ENCODE measurements at regions not wholly inside any gene's neighbourhood (a gene's known extent, or its start where the extent isn't known, plus 50 kb on each side); places are given as distances from the start of the nearest gene placed in this dataset.

DNA sequence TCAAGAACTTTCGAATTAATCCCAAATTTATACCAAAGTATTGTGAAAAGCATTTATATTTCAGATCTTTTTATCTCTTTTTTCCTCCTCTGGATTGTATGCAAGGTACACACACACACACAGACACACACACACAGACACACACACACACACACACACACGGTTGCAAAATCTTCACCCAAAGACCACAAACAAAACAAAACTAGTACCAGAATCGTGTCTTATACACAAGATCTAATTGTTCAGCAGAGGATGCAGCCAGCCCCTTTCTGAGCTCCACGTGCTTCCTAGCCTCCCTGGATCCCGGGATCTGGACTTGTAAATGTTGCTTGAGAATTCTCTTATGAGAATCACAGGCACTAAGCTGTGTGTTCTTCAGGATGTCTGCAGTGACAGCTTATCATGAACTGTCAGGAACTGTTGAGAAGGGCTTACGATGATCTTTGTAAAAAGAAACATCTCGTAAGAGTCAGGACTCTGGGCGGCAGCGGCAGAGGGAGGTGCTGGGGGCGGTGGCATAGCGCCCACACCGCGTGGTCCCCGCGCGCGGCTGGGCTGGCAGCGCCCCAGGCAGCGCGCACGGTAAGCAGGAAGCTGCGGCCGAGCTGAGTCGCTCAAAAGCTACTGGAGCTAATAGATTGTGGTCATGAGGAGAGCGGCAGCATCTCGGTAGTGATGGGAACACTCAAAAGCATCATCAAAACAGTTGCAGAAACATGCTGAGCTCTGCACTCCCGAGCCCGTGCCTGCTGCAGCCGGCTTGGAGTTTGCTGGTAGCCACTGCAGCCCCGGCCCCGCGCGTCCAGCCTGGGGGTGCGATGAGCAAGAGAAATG, 277.6 kb downstream of the GATA3 start:
- DNase-seq (ENCODE audit: low read depth in 1 of 2, low spot score in 1 of 2) = peak in 1 of 2 experiments; percentile 10
- Histone ChIP-seq H3K27ac (replicated peaks) (no peak overlapping the region), H3K27me3 (ENCODE audit: insufficient read depth, poor library complexity, severe bottlenecking) (no peaks in the 10 kb centered on the region), H3K4me3 (replicated peaks; ENCODE audit: insufficient read depth, low read length) (no peak overlapping the region)
- TF ChIP-seq, protein P1, sequence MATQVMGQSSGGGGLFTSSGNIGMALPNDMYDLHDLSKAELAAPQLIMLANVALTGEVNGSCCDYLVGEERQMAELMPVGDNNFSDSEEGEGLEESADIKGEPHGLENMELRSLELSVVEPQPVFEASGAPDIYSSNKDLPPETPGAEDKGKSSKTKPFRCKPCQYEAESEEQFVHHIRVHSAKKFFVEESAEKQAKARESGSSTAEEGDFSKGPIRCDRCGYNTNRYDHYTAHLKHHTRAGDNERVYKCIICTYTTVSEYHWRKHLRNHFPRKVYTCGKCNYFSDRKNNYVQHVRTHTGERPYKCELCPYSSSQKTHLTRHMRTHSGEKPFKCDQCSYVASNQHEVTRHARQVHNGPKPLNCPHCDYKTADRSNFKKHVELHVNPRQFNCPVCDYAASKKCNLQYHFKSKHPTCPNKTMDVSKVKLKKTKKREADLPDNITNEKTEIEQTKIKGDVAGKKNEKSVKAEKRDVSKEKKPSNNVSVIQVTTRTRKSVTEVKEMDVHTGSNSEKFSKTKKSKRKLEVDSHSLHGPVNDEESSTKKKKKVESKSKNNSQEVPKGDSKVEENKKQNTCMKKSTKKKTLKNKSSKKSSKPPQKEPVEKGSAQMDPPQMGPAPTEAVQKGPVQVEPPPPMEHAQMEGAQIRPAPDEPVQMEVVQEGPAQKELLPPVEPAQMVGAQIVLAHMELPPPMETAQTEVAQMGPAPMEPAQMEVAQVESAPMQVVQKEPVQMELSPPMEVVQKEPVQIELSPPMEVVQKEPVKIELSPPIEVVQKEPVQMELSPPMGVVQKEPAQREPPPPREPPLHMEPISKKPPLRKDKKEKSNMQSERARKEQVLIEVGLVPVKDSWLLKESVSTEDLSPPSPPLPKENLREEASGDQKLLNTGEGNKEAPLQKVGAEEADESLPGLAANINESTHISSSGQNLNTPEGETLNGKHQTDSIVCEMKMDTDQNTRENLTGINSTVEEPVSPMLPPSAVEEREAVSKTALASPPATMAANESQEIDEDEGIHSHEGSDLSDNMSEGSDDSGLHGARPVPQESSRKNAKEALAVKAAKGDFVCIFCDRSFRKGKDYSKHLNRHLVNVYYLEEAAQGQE (IDR thresholded peaks at IDR 0.05; ENCODE audit: insufficient replicate concordance, low read depth) = no peak

DNA sequence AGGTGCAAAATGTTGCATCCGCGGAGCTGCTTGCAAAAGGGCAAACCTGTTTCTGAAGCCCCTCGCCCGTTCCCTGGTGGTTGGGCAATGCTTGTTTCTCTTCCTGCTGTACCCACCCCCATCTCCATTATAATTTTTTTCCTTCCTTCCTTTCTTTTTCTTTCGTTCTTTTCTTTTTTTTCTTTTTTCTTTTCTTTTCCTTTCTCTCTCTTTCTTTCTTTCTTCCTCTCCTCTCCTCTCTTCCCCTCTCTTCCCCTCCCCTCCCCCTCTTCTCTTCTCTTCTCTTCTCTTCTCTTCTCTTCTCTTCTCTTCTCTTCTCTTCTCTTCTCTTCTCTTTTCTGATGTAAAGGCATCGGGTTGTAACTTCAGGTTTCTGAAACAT, 278.2 kb downstream of the GATA3 start:
- Histone ChIP-seq H3K27me3 (ENCODE audit: insufficient read depth, poor library complexity, severe bottlenecking) (no peaks in the 10 kb centered on the region), H3K27ac (replicated peaks) (no peak overlapping the region), H3K4me3 (replicated peaks; ENCODE audit: insufficient read depth, low read length) (no peak overlapping the region)
- no peak for TF ChIP-seq GABPA (IDR thresholded peaks at IDR 0.05; ENCODE audit: low read depth)
- TF ChIP-seq, protein P2, sequence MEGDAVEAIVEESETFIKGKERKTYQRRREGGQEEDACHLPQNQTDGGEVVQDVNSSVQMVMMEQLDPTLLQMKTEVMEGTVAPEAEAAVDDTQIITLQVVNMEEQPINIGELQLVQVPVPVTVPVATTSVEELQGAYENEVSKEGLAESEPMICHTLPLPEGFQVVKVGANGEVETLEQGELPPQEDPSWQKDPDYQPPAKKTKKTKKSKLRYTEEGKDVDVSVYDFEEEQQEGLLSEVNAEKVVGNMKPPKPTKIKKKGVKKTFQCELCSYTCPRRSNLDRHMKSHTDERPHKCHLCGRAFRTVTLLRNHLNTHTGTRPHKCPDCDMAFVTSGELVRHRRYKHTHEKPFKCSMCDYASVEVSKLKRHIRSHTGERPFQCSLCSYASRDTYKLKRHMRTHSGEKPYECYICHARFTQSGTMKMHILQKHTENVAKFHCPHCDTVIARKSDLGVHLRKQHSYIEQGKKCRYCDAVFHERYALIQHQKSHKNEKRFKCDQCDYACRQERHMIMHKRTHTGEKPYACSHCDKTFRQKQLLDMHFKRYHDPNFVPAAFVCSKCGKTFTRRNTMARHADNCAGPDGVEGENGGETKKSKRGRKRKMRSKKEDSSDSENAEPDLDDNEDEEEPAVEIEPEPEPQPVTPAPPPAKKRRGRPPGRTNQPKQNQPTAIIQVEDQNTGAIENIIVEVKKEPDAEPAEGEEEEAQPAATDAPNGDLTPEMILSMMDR (IDR thresholded peaks at IDR 0.05; ENCODE audit: insufficient read depth, low read length) = no peak
- TF ChIP-seq, protein P1 (IDR thresholded peaks at IDR 0.05; ENCODE audit: insufficient replicate concordance, low read depth) = no peak
- TF ChIP-seq POLR2AphosphoS5 (IDR thresholded peaks at IDR 0.05; ENCODE audit: low read depth) = no peak
- no peak for TF ChIP-seq SPI1 (IDR thresholded peaks at IDR 0.05; ENCODE audit: borderline replicate concordance, low read depth)
- no peak for DNase-seq (ENCODE audit: low read depth in 1 of 2, low spot score in 1 of 2)

DNA sequence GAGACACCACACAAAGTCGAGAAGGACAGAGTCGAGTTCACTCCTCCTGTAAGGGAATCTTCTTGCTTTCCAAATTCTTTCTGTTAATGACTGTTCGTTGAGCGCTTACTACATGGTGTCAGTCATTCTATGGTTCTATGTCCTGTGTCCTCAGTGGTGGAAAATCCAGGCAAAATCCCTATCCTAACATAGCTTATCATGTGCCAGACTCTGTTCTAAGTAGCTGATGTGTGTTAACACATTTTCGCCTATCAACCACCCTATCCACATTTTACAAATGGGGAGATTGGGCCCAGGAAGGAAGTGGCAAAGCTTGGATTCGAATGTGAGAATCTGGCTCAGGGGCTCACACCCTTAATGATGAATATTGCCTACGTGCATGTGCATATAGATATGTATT, 280.1 kb downstream of the GATA3 start:
- Histone ChIP-seq H3K4me3 (replicated peaks; ENCODE audit: insufficient read depth, low read length) (no peak overlapping the region), H3K27me3 (ENCODE audit: insufficient read depth, poor library complexity, severe bottlenecking) (no peaks in the 10 kb centered on the region), H3K27ac (replicated peaks) (no peak overlapping the region)
- no peak for TF ChIP-seq GABPA (IDR thresholded peaks at IDR 0.05; ENCODE audit: low read depth)
- no peak for TF ChIP-seq SPI1 (IDR thresholded peaks at IDR 0.05; ENCODE audit: borderline replicate concordance, low read depth)
- TF ChIP-seq POLR2AphosphoS5 (IDR thresholded peaks at IDR 0.05; ENCODE audit: low read depth) = no peak
- TF ChIP-seq, protein P1 (IDR thresholded peaks at IDR 0.05; ENCODE audit: insufficient replicate concordance, low read depth) = no peak
- TF ChIP-seq, protein P2 (IDR thresholded peaks at IDR 0.05; ENCODE audit: insufficient read depth, low read length) = no peak
- no peak for DNase-seq (ENCODE audit: low read depth in 1 of 2, low spot score in 1 of 2)

Data from HL-60 (cell line).